ENCODE measurements at regions not wholly inside any gene's neighbourhood (a gene's known extent, or its start where the extent isn't known, plus 50 kb on each side); places are given as distances from the start of the nearest gene placed in this dataset.

DNA sequence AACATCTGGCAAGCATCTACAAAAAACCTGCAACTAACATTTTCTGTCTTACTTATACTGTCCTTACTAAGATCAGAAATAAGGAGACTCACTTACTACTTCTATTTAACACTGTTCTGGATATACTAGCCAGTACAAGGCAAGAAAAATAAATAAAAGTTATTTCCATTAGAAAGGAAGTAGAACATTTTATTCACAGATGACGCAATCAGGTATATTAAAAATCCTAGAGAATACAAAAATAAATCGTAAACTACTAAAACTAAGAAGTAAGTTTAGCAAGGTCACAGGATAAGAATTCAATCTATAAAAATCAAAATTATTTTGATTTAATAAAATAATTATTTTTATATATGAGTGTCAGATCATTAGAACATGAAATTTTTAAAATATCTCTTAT, 264.6 kb downstream of the BARHL2 start:
- Histone ChIP-seq H3K4me1 (ENCODE audit: insufficient read depth, low read length) (no peaks in the 10 kb centered on the region), H3K9ac (ENCODE audit: low read depth, low read length) (no peak overlapping the region), H3K27me3 (ENCODE audit: insufficient read depth, low read length) (no peaks in the 10 kb centered on the region), H3K27ac (ENCODE audit: low read length) (no peak overlapping the region), H3K36me3 (ENCODE audit: insufficient read depth, low read depth, low read length) (no peaks in the 10 kb centered on the region), H3K9me3 (ENCODE audit: insufficient read depth, low read depth, low read length) (no peaks in the 10 kb centered on the region), H3K4me3 (ENCODE audit: low read length) (no peak overlapping the region)

DNA sequence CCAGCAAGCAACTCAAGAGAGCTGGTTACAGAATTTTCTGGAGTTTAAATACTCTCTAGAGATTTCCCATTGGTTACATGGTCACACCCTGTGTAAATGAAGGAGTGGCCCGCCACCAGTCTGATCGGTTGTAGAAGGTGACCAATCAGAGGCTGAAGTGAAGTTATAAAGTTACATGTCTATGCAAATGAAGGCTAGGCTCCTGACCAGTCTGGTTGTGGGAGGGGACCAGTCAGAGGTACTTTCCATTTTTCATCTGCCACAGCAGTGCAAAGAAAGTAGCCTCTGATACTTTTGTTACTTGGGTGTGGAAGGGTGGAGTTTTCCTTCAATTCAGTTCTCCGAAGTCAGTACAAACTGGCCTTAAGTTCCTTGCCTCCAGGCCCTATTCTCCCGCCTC, 273.7 kb downstream of the BARHL2 start:
- Histone ChIP-seq H3K27me3 (ENCODE audit: insufficient read depth, low read length) (no peaks in the 10 kb centered on the region), H3K4me1 (ENCODE audit: insufficient read depth, low read length) (no peaks in the 10 kb centered on the region), H3K27ac (ENCODE audit: low read length) (no peak overlapping the region)

DNA sequence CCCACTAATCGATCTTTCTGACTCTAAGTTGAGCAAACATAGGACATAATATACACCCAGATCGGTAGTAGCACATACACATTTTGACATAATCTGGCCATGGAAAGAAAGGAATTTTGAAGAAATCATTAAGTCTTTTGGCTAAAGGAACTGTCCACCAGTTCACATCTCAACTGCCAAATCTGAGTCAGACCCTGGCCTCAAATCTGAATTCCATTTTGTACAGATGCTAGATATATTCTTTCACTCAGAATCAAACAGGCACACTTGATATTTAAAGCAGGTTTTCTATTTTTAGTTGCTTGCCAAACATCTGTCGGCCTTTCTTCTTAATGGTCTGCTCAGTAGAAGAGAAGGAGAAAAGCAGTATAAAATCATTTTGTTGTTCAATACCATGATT, 281.8 kb downstream of the BARHL2 start:
- Histone ChIP-seq H3K27ac (ENCODE audit: low read length) (no peak overlapping the region), H3K36me3 (ENCODE audit: insufficient read depth, low read depth, low read length) (no peaks in the 10 kb centered on the region), H3K9ac (ENCODE audit: low read depth, low read length) (no peak overlapping the region), H3K4me1 (ENCODE audit: insufficient read depth, low read length) (no peaks in the 10 kb centered on the region), H3K27me3 (ENCODE audit: insufficient read depth, low read length) (no peaks in the 10 kb centered on the region), H3K4me3 (ENCODE audit: low read length) (no peak overlapping the region), H3K9me3 (ENCODE audit: insufficient read depth, low read depth, low read length) (no peaks in the 10 kb centered on the region)

More for the DNA sequence above, 273.7 kb downstream of the BARHL2 start:
- no peaks in the 10 kb centered on the region for H3K9me3 ChIP-seq (ENCODE audit: insufficient read depth, low read depth, low read length)
- H3K36me3 ChIP-seq (ENCODE audit: insufficient read depth, low read depth, low read length): no peaks in the 10 kb centered on the region
- H3K9ac ChIP-seq (ENCODE audit: low read depth, low read length): no peak overlapping the region
- no peak overlapping the region for H3K4me3 ChIP-seq (ENCODE audit: low read length)

DNA sequence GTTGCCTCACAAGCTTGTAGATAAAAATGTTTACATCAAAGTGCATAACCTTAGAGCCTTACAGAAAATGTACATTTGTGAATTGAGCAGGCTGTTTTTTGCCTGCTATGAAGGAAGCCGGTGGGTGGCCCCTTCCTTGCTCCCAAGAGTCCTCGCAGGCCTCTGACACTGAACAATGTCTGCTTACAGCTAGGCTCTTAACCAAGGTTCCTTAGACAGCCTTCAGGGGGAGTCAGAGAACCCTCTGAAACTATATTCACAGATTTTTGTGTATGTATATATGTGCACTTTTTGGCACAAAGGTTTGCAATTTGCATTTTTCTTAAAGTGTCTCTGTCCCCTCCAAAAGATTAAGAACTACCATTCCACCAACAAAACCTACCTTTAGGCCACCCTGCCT, 282.6 kb downstream of the BARHL2 start:
- no peak overlapping the region for H3K27ac ChIP-seq (ENCODE audit: low read length)
- no peaks in the 10 kb centered on the region for H3K36me3 ChIP-seq (ENCODE audit: insufficient read depth, low read depth, low read length)
- no peak overlapping the region for H3K4me3 ChIP-seq (ENCODE audit: low read length)
- H3K4me1 ChIP-seq (ENCODE audit: insufficient read depth, low read length): no peaks in the 10 kb centered on the region
- no peak overlapping the region for H3K9ac ChIP-seq (ENCODE audit: low read depth, low read length)
- no peaks in the 10 kb centered on the region for H3K27me3 ChIP-seq (ENCODE audit: insufficient read depth, low read length)
- H3K9me3 ChIP-seq (ENCODE audit: insufficient read depth, low read depth, low read length): no peaks in the 10 kb centered on the region

DNA sequence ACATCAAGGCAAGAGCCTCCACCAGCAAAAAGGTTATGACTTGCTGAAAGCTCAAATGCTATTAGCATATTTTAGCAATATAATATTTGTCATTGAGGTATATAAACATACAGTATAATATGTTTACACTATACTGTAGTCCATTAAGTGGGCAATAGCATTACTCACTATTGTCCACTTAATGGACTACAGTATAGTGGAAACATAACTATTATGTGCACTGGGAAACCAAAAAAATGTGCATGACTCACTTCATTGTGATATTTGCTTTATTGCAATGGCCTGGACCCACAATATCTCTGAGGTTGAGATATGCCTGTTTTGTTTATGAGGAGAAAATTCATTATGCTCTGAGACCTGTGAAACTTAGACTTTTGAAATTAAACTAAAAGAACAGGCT, 300.0 kb downstream of the BARHL2 start:
- Histone ChIP-seq H3K4me1 (ENCODE audit: insufficient read depth, low read length) (no peaks in the 10 kb centered on the region), H3K4me3 (ENCODE audit: low read length) (no peak overlapping the region), H3K9ac (ENCODE audit: low read depth, low read length) (no peak overlapping the region), H3K27ac (ENCODE audit: low read length) (no peak overlapping the region), H3K36me3 (ENCODE audit: insufficient read depth, low read depth, low read length) (no peaks in the 10 kb centered on the region), H3K9me3 (ENCODE audit: insufficient read depth, low read depth, low read length) (no peaks in the 10 kb centered on the region), H3K27me3 (ENCODE audit: insufficient read depth, low read length) (no peaks in the 10 kb centered on the region)

DNA sequence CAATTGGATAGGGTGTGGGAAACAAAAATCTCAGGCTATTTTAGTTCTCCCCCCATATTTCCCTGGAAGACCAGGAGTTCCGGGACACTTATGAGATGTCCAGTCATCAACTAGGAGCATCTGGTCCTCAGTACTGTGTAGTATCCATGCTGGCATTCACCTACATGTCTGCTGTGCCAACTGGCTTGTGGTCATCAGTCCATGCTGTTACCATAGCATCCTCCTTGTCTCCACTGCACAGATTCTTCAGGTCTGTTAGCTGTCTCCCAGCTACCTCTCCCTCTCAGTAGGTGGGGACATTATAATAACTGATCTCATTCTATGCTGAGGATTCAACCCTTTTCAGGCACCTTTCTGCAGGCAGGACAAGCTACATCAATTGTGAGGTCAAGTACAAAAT, 302.9 kb downstream of the BARHL2 start:
- Histone ChIP-seq H3K4me3 (ENCODE audit: low read length) (no peak overlapping the region), H3K27me3 (ENCODE audit: insufficient read depth, low read length) (no peaks in the 10 kb centered on the region), H3K9ac (ENCODE audit: low read depth, low read length) (no peak overlapping the region), H3K27ac (ENCODE audit: low read length) (no peak overlapping the region), H3K4me1 (ENCODE audit: insufficient read depth, low read length) (no peaks in the 10 kb centered on the region), H3K36me3 (ENCODE audit: insufficient read depth, low read depth, low read length) (no peaks in the 10 kb centered on the region), H3K9me3 (ENCODE audit: insufficient read depth, low read depth, low read length) (no peaks in the 10 kb centered on the region)

DNA sequence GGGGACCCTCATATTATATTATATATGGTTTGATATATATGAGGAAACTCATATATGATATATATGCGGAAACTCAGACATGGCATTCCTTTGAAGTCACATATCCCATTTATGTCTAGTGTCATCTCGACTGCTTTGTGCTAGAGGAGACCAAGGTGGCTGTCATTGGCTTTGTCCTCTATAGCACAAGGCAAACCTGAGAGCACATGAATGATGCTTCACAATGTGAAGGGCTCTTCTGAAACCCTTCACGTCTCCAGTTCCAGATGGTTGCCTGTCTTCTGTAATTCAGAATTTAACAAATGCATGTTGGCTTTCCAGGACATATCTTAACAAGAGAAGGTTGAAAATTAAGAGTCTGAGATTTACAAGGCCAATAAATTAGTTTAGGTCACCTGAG, 303.6 kb downstream of the BARHL2 start:
- Histone ChIP-seq H3K4me3 (ENCODE audit: low read length) (no peak overlapping the region), H3K27ac (ENCODE audit: low read length) (no peak overlapping the region), H3K27me3 (ENCODE audit: insufficient read depth, low read length) (no peaks in the 10 kb centered on the region), H3K4me1 (ENCODE audit: insufficient read depth, low read length) (no peaks in the 10 kb centered on the region), H3K9me3 (ENCODE audit: insufficient read depth, low read depth, low read length) (no peaks in the 10 kb centered on the region), H3K36me3 (ENCODE audit: insufficient read depth, low read depth, low read length) (no peaks in the 10 kb centered on the region), H3K9ac (ENCODE audit: low read depth, low read length) (no peak overlapping the region)

DNA sequence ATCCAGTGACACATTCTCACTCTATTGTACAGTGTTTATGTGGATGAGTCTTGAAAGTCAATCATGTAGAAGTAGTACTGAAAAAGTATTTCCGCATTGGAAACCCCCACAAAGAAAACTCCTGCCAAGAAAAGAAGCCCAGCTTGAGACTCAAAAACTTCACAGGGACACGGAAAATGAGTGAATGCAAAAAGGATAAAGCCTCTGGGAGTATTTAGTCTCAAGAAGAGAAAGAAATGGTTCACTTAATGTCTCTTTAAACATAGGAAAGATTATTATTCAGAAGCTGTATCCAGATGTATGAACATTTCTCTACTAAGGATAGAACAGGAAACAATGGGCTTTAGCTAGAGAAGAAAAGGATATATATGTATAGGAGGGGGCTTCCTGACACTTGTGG, 304.5 kb downstream of the BARHL2 start:
- H3K4me3 ChIP-seq (ENCODE audit: low read length): no peak overlapping the region
- no peaks in the 10 kb centered on the region for H3K4me1 ChIP-seq (ENCODE audit: insufficient read depth, low read length)
- no peaks in the 10 kb centered on the region for H3K36me3 ChIP-seq (ENCODE audit: insufficient read depth, low read depth, low read length)
- H3K27ac ChIP-seq (ENCODE audit: low read length): no peak overlapping the region
- H3K9me3 ChIP-seq (ENCODE audit: insufficient read depth, low read depth, low read length): no peaks in the 10 kb centered on the region
- no peaks in the 10 kb centered on the region for H3K27me3 ChIP-seq (ENCODE audit: insufficient read depth, low read length)
- no peak overlapping the region for H3K9ac ChIP-seq (ENCODE audit: low read depth, low read length)

DNA sequence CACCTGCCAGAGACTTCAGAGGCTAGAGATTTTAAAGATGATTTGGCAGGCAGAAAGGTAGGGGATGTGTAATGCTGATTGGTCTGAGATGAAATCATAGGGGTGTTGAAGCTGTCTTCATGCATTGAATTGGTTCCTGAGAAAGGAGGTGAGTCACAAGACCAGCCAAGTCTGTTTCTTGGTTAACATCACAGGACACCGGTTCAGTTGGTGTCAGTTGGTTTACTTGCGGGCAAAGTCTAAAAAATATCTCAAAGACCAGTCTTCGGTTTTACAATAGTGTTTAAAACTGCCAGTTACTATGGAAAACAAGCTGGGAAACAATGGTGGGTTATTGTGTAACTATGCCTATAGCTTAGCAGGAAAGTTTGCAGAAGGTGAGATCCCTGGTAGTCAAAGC, 305.9 kb downstream of the BARHL2 start:
- no peak overlapping the region for H3K4me3 ChIP-seq (ENCODE audit: low read length)

DNA sequence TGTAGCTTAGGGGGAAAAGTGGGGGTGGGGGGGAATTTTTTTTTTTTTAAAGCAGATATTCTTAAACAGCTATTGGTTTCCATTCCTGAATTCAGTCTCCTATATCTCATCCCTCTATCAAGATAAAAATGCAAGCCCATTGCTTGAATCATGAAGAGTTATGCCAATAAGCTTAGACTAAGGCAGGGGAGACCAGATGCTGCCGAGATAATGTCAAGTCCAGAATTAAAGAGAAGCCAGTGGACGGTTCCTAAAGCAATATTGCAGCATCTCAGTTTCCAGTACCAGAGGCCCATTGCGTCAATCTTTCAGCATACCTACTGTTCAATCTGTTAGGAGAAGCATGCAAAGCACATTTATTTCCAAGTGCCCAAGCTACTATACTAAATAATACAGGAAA, 309.4 kb downstream of the BARHL2 start:
- Histone ChIP-seq H3K27ac (ENCODE audit: low read length) (no peak overlapping the region), H3K9ac (ENCODE audit: low read depth, low read length) (no peak overlapping the region), H3K4me3 (ENCODE audit: low read length) (no peak overlapping the region), H3K4me1 (ENCODE audit: insufficient read depth, low read length) (0 out of 2 replicates have a peak, but pooled peaks cover 2% of the 10 kb centered on the region), H3K36me3 (ENCODE audit: insufficient read depth, low read depth, low read length) (no peaks in the 10 kb centered on the region), H3K27me3 (ENCODE audit: insufficient read depth, low read length) (no peaks in the 10 kb centered on the region), H3K9me3 (ENCODE audit: insufficient read depth, low read depth, low read length) (no peaks in the 10 kb centered on the region)

More for the DNA sequence above, 305.9 kb downstream of the BARHL2 start:
- Histone ChIP-seq H3K9me3 (ENCODE audit: insufficient read depth, low read depth, low read length) (no peaks in the 10 kb centered on the region), H3K27me3 (ENCODE audit: insufficient read depth, low read length) (no peaks in the 10 kb centered on the region), H3K4me1 (ENCODE audit: insufficient read depth, low read length) (no peaks in the 10 kb centered on the region), H3K27ac (ENCODE audit: low read length) (no peak overlapping the region), H3K36me3 (ENCODE audit: insufficient read depth, low read depth, low read length) (no peaks in the 10 kb centered on the region), H3K9ac (ENCODE audit: low read depth, low read length) (no peak overlapping the region)

DNA sequence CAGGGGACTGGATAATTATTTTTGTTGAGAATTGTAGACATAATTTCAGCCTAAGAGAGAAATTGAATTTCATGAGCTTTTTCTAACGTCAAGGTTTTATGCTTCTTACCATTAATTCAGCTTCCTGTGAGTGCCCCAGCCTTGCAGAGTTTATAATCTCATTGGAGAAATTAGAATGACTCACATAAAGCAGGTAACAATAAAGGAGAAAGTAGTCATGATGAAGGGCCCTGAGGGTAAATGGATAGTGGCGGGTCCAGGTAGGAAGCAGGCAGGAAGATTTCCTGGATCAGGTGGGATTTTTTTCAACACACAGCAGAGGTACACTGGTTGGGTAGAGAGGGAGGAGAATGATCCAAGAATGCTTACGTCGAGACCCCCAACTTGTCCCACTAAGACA, 311.4 kb downstream of the BARHL2 start:
- H3K27ac ChIP-seq (ENCODE audit: low read length): no peak overlapping the region
- H3K36me3 ChIP-seq (ENCODE audit: insufficient read depth, low read depth, low read length): no peaks in the 10 kb centered on the region
- H3K9ac ChIP-seq (ENCODE audit: low read depth, low read length): no peak overlapping the region
- H3K4me1 ChIP-seq (ENCODE audit: insufficient read depth, low read length): peaks cover 5% of the 10 kb centered on the region; the same call in 1 of the 2 replicates
- no peaks in the 10 kb centered on the region for H3K9me3 ChIP-seq (ENCODE audit: insufficient read depth, low read depth, low read length)
- H3K27me3 ChIP-seq (ENCODE audit: insufficient read depth, low read length): no peaks in the 10 kb centered on the region
- no peak overlapping the region for H3K4me3 ChIP-seq (ENCODE audit: low read length)

DNA sequence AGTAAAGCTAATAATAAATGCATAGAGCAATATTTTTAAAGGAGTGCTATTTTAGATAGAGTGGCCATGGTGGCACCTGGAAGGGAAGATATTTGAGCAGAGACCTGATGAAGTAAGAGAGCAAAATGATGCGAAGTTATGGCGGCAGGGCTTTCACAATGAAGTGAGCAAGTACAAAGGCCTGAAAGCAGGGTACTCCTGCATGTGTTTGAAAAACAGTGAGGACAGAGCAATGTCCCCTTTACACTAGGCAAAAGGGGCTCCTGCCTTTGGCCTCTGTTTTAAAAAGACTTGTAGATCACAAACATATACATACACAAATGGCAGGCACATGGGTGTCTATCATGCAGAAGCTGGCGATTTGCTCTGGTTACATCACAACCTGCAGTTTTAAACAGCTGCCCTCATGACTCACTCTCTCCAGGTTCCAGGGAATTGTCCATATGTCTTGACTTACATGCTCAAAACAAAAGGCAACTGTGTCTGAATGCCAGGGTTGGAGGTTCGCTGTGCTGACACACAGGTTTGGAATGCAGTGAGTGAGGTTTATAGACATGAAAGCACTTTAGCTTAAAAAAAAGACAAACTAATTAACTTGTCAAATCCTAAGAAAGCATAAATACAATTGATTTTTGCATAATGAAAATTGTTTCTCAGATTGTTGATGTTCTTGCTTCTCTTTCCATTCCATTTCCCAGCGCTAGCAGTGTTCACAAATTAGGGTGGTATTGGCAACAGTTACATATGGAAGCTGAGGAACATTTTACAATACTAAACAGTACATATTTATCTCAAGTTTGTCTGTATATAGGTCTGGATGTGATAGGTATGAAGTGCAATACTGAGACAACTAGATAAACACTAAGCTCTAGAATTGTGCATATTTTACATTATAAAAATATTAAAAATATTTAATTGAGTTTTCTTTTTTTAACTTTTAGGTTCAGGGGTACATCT, 313.9 kb downstream of the BARHL2 start:
- no peak overlapping the region for H3K27ac ChIP-seq (ENCODE audit: low read length)
- H3K27me3 ChIP-seq (ENCODE audit: insufficient read depth, low read length): no peaks in the 10 kb centered on the region

More for the DNA sequence above, 313.9 kb downstream of the BARHL2 start:
- Histone ChIP-seq H3K9ac (ENCODE audit: low read depth, low read length) (no peak overlapping the region), H3K4me3 (ENCODE audit: low read length) (no peak overlapping the region), H3K36me3 (ENCODE audit: insufficient read depth, low read depth, low read length) (no peaks in the 10 kb centered on the region), H3K4me1 (ENCODE audit: insufficient read depth, low read length) (peaks cover 5% of the 10 kb centered on the region; the same call in 1 of the 2 replicates), H3K9me3 (ENCODE audit: insufficient read depth, low read depth, low read length) (no peaks in the 10 kb centered on the region)
